Right ventricle myocardium inferior (tissue), 1 donor: ENCODE measurements at regions not wholly inside any gene's neighbourhood (a gene's known extent, or its start where the extent isn't known, plus 50 kb on each side); places are given as distances from the start of the nearest gene placed in this dataset.
"Not testable (repeated sequence)": the region's sequence is repeated elsewhere in the genome, so short reads cannot be mapped to it uniquely, and the experiment has no call there.

Source experiments
- ATAC-seq: fragments of 200-7000 bp; cut with Tn5 transposase; one replicate; pipeline ENCODE4 v1.9.1; 2020; ENCODE audit warnings: mild to moderate bottlenecking, moderate library complexity
- DNase-seq: peaks from one replicate; pipeline ENCODE4 v3.0.0; 2021; ENCODE audit errors: missing footprints
- intact Hi-C: fragments of 100-400 bp; cut with DNase I; formaldehyde crosslinking; loops from one replicate; pipeline ENCODE4 v1.11.0; 2022
- donor health status: DM: no; HTN: yes; CAD: no; lungs with severe emphysema.

GRCh38 chr4:62482355-62482754 is 1282.2 kb downstream of the ADGRL3 start:
- ATAC-seq (no peak), DNase-seq (no peak)
- intact Hi-C loops: no loop called here

DNA sequence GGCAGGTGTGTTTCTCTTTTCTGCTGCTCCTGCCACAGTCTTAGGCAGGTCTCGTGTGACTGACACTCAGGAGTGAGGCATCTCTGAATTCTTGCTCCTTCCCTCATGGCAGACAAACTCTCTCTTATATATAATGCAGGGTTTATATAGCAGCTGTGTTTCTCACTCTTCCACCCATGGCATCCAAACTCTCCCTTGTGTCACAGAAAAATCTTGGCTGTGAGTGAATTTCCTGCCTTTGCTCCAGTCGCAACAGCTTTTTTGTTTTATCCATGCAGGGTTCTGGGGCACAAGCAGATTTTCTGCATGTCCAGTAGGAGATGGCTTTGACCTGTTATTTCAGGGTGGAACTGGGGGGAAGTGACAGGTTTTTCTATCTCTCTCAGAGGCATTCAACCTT is 1275.5 kb downstream of the ADGRL3 start:
- intact Hi-C loops: no loop called here
- ATAC-seq: no peak
- no peak for DNase-seq

DNA sequence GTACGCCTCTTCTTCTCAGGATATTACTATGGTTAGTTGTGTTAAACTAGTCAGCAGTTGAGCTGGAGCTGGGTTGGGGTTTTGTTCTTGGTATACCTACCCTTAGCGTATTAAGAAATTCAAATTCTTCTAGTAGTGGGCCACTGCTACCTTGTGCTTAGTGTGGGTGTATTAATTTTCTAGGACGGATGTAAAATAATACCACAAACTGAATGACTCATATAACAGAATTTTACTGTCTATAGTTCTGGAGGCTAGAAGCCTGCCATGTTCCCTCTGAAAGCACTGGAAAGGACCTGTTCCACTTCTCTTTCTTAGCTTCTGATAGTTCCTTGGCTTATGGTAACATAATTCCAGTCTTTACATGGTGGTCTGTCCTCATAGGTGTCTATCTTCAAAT is 1274.7 kb downstream of the ADGRL3 start:
- intact Hi-C loops: no loop called here
- no peak for DNase-seq

DNA sequence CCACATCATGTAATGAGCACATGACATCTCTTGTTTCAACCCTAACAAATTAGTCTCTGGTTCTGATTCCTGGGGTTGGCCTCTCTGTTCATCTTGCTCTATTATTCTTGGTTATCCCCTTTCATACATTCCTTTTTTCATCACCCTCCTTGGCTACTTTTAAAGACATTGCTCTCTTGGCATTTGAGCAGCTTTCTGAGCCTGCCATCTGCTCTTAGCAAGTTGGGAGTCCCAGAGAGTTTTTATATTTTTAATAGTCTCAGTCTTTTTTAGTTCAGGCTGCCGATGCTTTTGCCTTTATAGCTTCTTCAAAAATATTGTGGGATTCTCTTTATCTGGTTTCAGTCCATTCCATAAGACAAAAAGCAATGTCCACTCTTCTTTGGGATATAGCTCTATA is 1270.9 kb downstream of the ADGRL3 start:
- DNase-seq: no peak
- ATAC-seq: no peak
- intact Hi-C loops: no loop called here

More for the DNA sequence above, 1274.7 kb downstream of the ADGRL3 start:
- ATAC-seq: no peak

GRCh38 chr4:62470421-62470983 is 1270.4 kb downstream of the ADGRL3 start:
- ATAC-seq (no peak), DNase-seq (no peak)
- intact Hi-C loops: no loop called here

DNA sequence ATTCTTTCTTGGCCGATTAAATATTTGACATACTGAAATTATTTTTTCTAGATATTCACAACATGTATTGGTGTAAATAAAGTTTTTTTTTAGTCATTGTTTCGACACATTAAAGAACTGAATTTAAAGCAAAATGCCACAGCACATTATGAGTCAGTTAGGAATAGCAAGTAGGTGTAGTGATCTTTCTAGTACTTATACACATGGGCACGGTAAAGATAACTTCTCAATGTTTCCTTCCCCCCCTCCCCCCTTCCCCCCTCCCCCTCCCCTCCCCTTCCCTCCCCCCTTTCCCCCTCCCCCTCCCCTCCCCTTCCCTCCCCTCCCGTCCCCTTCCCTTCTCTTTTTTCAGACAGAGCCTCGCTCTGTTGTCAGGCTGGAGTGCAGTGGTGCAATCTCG is 1269.9 kb downstream of the ADGRL3 start:
- DNase-seq (no peak), ATAC-seq (no peak)
- intact Hi-C loops: no loop called here

- DNase-seq (no peak), ATAC-seq (no peak)
- intact Hi-C loops: no loop called here
These were observed 1261.8 kb downstream of the ADGRL3 start for GRCh38 chr4:62461961-62462360.

- no peak for DNase-seq
- ATAC-seq: no peak
- intact Hi-C loops: no loop called here
These were observed 1260.2 kb downstream of the ADGRL3 start for GRCh38 chr4:62460329-62460728.

DNA sequence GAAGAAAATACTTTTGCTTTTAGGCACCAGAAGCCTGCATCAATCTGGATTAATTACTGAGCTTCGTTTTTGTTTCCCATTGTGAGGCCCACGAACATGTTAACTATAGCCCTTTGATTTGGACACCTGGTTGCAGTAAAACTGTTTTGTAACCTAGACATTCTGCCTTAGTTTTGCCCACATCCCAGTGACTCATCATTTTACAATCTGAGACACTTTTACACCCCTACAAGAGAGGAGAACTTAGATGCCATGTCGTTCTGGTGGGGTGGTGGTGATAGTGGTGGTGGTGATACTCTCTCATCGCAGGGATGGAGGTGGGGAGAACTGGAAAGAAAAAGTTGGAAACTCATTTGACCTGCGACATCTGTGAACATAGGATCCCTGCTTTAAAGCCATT is 1257.2 kb downstream of the ADGRL3 start:
- DNase-seq (no peak), ATAC-seq (no peak)
- intact Hi-C loops: no loop called here

DNA sequence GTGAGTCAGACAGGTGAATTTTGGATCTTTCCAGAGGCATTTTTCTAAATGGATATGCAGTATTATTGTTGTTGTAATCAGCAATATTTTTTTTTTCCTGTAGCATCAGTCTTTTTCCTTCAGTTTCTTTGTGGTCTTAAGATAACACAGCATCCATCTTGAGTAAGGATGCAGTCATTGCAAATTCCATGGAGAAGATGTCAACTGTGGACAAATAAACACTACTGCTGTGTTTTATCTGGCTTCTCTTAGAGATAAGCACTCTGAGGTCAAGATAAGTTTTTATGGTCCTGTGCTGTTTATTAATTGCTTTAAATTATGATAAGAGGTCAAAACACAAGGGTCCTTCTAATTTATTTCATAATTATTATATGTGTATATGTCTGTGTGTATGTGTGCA is 1255.7 kb downstream of the ADGRL3 start:
- intact Hi-C loops: no loop called here
- DNase-seq (no peak), ATAC-seq (no peak)

DNA sequence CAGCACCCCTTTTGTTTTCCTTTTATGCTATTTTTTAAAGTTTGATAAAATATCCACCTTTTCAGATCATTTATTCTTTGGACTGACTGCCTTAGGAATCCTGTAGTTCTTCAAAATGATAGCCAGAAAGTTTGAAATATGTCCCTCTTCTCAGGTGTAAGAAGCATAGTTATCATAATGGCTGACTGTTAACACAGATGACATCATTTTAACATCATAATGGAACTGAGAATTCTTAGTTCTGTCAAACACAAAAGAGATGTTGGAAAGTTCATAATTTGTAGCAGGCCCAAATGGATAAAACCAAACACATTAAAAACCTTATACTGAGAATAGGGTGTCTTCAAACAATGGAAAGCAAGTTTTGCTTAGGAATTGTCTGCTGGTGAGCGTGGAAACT is 1254.4 kb downstream of the ADGRL3 start:
- intact Hi-C loops: no loop called here

GRCh38 chr4:62450740-62451139 is 1250.6 kb downstream of the ADGRL3 start:
- intact Hi-C loops: no loop called here
- no peak for DNase-seq
- no peak for ATAC-seq

More for the DNA sequence above, 1254.4 kb downstream of the ADGRL3 start:
- no peak for ATAC-seq
- no peak for DNase-seq

GRCh38 chr4:62449538-62449937 is 1249.4 kb downstream of the ADGRL3 start:
- DNase-seq: no peak
- no peak for ATAC-seq
- intact Hi-C loops: no loop called here

GRCh38 chr4:62448911-62449310 is 1248.8 kb downstream of the ADGRL3 start:
- ATAC-seq: no peak
- intact Hi-C loops: no loop called here
- no peak for DNase-seq

DNA sequence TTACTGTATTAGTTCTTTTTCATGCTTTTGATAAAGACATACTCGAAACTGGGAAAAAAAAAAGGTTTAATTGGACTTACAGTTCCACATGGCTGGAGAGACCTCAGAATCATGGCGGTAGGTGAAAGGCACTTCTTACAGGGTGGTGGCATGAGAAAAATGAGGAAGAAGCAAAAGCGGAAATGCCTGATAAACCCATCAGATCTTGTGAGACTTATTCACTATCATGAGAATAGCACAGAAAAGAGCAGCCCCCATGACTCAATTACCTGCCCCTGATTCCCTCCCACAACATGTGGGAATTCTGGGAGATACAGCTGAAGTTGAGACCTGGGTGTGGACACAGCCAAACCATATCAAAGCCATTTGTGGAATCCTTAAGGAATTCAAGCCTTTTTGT is 1238.9 kb downstream of the ADGRL3 start:
- no peak for ATAC-seq
- no peak for DNase-seq
- intact Hi-C loops: no loop called here

DNA sequence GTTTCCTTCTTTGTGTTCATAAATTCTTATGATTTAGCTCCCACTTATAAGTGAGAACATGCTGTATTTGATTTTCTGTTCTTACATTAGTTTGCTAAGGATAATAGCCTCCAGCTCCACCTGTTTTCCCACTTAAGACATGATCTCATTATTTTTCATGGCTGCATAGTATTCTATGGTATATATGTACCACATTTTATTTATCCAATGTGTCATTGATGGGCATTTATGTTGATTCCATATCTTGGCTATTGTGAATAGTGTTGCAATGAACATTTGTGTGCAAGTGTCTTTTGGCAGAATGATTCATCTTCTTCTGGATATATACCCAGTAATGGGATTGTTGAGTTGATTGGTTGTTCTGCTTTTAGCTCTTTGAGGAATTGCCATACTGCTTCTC is 1234.8 kb downstream of the ADGRL3 start:
- intact Hi-C loops: no loop called here
- ATAC-seq: no peak

DNA sequence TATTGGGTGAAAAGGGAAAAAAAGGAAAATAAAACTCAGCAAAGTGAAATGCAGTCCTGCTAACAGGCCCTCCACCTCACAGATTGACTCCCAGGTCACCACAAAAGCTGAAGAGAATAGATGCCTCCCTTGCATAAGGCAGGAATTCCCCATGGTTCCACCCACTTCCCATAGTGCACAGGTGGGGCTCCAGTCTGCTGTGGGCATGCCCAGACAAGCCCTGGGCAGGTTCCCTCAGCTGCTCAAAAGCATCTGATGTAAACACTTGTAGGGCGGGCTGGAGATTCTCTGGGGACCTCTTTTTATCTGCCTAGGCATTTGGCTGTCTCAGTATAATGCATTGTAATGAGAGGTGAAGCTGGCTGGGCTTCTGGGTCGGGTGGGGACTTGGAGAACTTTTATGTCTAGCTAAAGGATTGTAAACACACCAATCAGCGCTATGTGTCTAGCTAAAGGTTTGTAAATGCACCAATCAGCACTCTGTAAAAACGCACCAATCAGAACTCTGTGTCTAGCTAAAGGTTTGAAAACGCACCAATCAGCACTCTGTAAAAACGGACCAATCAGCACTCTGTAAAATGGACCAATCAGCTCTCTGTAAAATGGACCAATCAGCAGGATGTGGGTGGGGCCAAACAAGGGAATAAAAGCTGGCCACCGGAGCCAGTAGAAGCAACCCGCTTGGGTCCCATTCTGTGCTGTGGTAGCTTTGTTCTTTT is 1231.5 kb downstream of the ADGRL3 start:
- DNase-seq, intact Hi-C loops, ATAC-seq: not testable (repeated sequence)

More for the DNA sequence above, 1234.8 kb downstream of the ADGRL3 start:
- DNase-seq: no peak

GRCh38 chr4:62429297-62429696 is 1229.2 kb downstream of the ADGRL3 start:
- DNase-seq: no peak
- ATAC-seq: no peak
- intact Hi-C loops: no loop called here

DNA sequence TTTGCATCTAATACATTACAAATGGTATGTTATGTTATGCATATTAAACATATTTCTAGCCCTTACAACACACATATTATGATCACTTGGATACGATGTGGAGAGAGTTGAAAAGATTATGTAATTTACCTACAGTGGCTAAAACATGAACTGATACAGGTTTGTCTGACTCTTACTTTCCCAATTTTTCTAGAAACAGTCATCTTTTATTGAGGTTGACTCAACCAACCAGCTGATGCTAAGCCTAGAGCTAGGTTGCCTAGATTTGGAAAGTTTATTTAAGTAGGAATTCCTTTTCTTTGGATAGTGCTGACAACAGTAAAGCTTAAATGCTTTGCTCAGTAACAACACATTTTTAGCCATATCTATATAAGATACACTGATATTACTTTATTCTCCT is 1215.1 kb downstream of the ADGRL3 start:
- DNase-seq (no peak), ATAC-seq (no peak)
- intact Hi-C loops: no loop called here

GRCh38 chr4:62414563-62414962 is 1214.4 kb downstream of the ADGRL3 start:
- DNase-seq (no peak), ATAC-seq (no peak)
- intact Hi-C loops: loop anchor here (5.0 kb wide), 1 partner anchor 277 kb away; no protein-coding TSS in a partner anchor
